K562 (cell line): ENCODE measurements at regions not wholly inside any gene's neighbourhood (a gene's known extent, or its start where the extent isn't known, plus 50 kb on each side); places are given as distances from the start of the nearest gene placed in this dataset.

ENCODE experiments used
- ATAC-seq: fragments of 200-7000 bp; cut with Tn5 transposase; 3 replicates; pipeline ENCODE4 v1.9.1; 2020; ENCODE audit warnings: moderate library complexity
- BruUV-seq: library from RNA; stranded (reverse); fragments of 400-500 nt; replicated peaks from 2 replicates; lab custom pipeline; 2021; lab: Mats Ljungman, UMichigan
- CTCF ChIA-PET: fragments of 300-600 bp; formaldehyde crosslinking; extraction: SDS; loops from one replicate; lab custom pipeline; 2021; ENCODE audit warnings: low intra/inter-chr PET ratio; lab: Yijun Ruan, JAX
- POLR2A ChIA-PET: fragments of 300-600, 350-650 bp; sonication (Branson Sonifier 250); formaldehyde crosslinking; extraction: SDS; loops from one replicate; lab custom pipeline; 2021; ENCODE audit warnings: antibody characterized with exemption, inconsistent platforms; lab: Yijun Ruan, JAX
- DNase-seq, 4 experiments: peaks; one replicate each; pipeline versions ENCODE4 v3.0.0 to v3.0.0-alpha.2; 2011 to 2018; ENCODE audit warnings: low spot score in 3 of 4, mixed read lengths in 3 of 4; ENCODE audit errors: extremely low read depth in 1 of 4
- FAIRE-seq: peaks from 2 replicates; lab custom pipeline; 2011; peaks lifted over from hg19 to GRCh38; lab: Jason Lieb, UNC
- H2AFZ ChIP-seq: 2 replicates; pipeline ENCODE4 v1.6.0; 2011; ENCODE audit warnings: low read depth, low read length, control low read depth, inconsistent platforms
- H3K27ac ChIP-seq: fragments of 200-600 bp; 3 replicates; pipeline ENCODE4 v1.8.0; 2011; ENCODE audit warnings: low read depth, mild to moderate bottlenecking, control low read depth, inconsistent platforms, low read length, moderate library complexity, mixed read lengths; ENCODE audit errors: extremely low read depth
- H3K27me3 ChIP-seq, 2 experiments: fragments of 300-600 bp in 1 of 2; 2 replicates in 1 of 2; 3 replicates in 1 of 2; pipeline versions ENCODE4 v1.6.0 to v1.8.0; 2011; ENCODE audit warnings: inconsistent platforms in 2 of 2, low read length in 2 of 2, mild to moderate bottlenecking in 1 of 2, mixed read lengths in 1 of 2, moderate library complexity in 1 of 2; ENCODE audit not compliant: control insufficient read depth in 2 of 2, insufficient read depth in 2 of 2
- H3K36me3 ChIP-seq: fragments of 300-600 bp; 3 replicates; pipeline ENCODE4 v1.8.0; 2011; ENCODE audit warnings: mild to moderate bottlenecking, low read length, inconsistent platforms; ENCODE audit not compliant: control insufficient read depth, insufficient read depth
- H3K4me1 ChIP-seq, 2 experiments: fragments of 200-600 bp in 1 of 2; replicated peaks in 1 of 2; 2 replicates in 1 of 2; 3 replicates in 1 of 2; pipeline versions ENCODE4 v1.5.1 to v1.8.0; 2011; ENCODE audit warnings: inconsistent platforms in 2 of 2, low read length in 2 of 2, mild to moderate bottlenecking in 1 of 2, mixed read lengths in 1 of 2, moderate library complexity in 1 of 2; ENCODE audit not compliant: control insufficient read depth in 2 of 2, insufficient read depth in 2 of 2
- H3K4me2 ChIP-seq: 2 replicates; pipeline ENCODE4 v1.6.1; 2011; ENCODE audit warnings: low read length, control low read depth, inconsistent platforms, mixed read lengths; ENCODE audit not compliant: insufficient read depth
- H3K4me3 ChIP-seq: fragments of 200-600 bp; sonication (generic), shearing (Covaris generic); 2 replicates; pipeline ENCODE4 v1.5.1; 2016; ENCODE audit warnings: control low read depth, inconsistent platforms
- H3K79me2 ChIP-seq: fragments of 200-600 bp; 3 replicates; pipeline ENCODE4 v1.8.0; 2011; ENCODE audit warnings: low read length, inconsistent platforms; ENCODE audit not compliant: control insufficient read depth, insufficient read depth
- H3K9ac ChIP-seq, 2 experiments: 2 replicates each; pipeline versions ENCODE4 v1.6.0 to v1.6.1; 2011; ENCODE audit warnings: low read depth in 2 of 2, low read length in 2 of 2, control low read depth in 1 of 2, inconsistent platforms in 1 of 2, mild to moderate bottlenecking in 1 of 2, mixed read lengths in 1 of 2; ENCODE audit not compliant: insufficient read depth in 1 of 2
- H3K9me1 ChIP-seq: one replicate; pipeline ENCODE4 v1.6.0; 2011; ENCODE audit warnings: inconsistent platforms, mild to moderate bottlenecking, low read length, moderate library complexity; ENCODE audit not compliant: control insufficient read depth, insufficient read depth
- H3K9me3 ChIP-seq: replicated peaks from 2 replicates; pipeline ENCODE4 v1.5.1; 2011; ENCODE audit warnings: low read depth, low read length, inconsistent platforms; ENCODE audit not compliant: control insufficient read depth, insufficient read depth
- H4K20me1 ChIP-seq: replicated peaks from 2 replicates; pipeline ENCODE4 v1.6.1; 2011; ENCODE audit warnings: low read length, inconsistent platforms, mixed read lengths; ENCODE audit not compliant: control insufficient read depth, insufficient read depth
- CEBPG ChIP-seq, 3 experiments: fragments of 200-800 bp in 1 of 3; sonication (Bioruptor generic) in 1 of 3; sonication (generic) in 1 of 3; formaldehyde crosslinking in 1 of 3; IDR thresholded peaks in 2 of 3; conservative IDR thresholded peaks in 1 of 3; 2 replicates each; pipeline versions ENCODE4 v1.6.1 to v1.8.0; 2016 to 2022; ENCODE audit warnings: missing compliant biosample characterization in 2 of 3, missing genetic modification characterization in 2 of 3, mild to moderate bottlenecking in 1 of 3, missing genetic modification reagents in 1 of 3
- CLOCK ChIP-seq: fragments of 250-450 bp; sonication (Bioruptor Pico); IDR thresholded peaks from 2 replicates; pipeline ENCODE4 v1.4.0; 2020; ENCODE audit warnings: mild to moderate bottlenecking, moderate library complexity, borderline replicate concordance
- HDAC6 ChIP-seq: IDR thresholded peaks from 2 replicates; pipeline ENCODE4 v1.6.1; 2012; ENCODE audit warnings: low read depth, mild to moderate bottlenecking, control low read depth, inconsistent platforms, low read length, moderate library complexity
- MTA3 ChIP-seq: fragments of 450-650 bp; formaldehyde crosslinking; IDR thresholded peaks from 2 replicates; pipeline ENCODE4 v1.6.1; 2017; ENCODE audit warnings: mild to moderate bottlenecking, borderline replicate concordance
- SIX5 ChIP-seq, 2 experiments: IDR thresholded peaks; 2 replicates each; pipeline ENCODE4 v1.6.1; 2011; ENCODE audit warnings: low read length in 2 of 2, borderline replicate concordance in 1 of 2, low read depth in 1 of 2, mild to moderate bottlenecking in 1 of 2, moderate library complexity in 1 of 2; ENCODE audit not compliant: insufficient read depth in 1 of 2
- SREBF1 ChIP-seq: fragments of 150-350 bp; IDR thresholded peaks from 2 replicates; pipeline ENCODE4 v1.6.1; 2014; ENCODE audit warnings: antibody characterized with exemption, low read depth, low read length, borderline replicate concordance
- YY1 ChIP-seq, 3 experiments: IDR thresholded peaks; 2 replicates each; pipeline ENCODE4 v1.6.1; 2011; ENCODE audit warnings: low read length in 2 of 3, mild to moderate bottlenecking in 2 of 3, moderate library complexity in 2 of 3, borderline replicate concordance in 1 of 3, control low read depth in 1 of 3, low read depth in 1 of 3; ENCODE audit not compliant: insufficient read depth in 3 of 3, insufficient replicate concordance in 2 of 3, control insufficient read depth in 1 of 3, insufficient read length in 1 of 3; ENCODE audit errors: extremely low read depth in 1 of 3
- ZNF583 ChIP-seq: fragments of 250-450 bp; sonication (Bioruptor Pico); IDR thresholded peaks from 2 replicates; pipeline ENCODE4 v1.4.0; 2020
- ZNF79 ChIP-seq: fragments of 250-450 bp; sonication (Bioruptor Pico); IDR thresholded peaks from 2 replicates; pipeline ENCODE4 v1.4.0; 2020; ENCODE audit warnings: low read depth, mild to moderate bottlenecking, moderate library complexity
- WGBS: fragments of 100-300 bp; shearing (Covaris generic); methylation state at CpG from one replicate; pipeline ENCODE4 v1.1.6; 2016; ENCODE audit warnings: low coverage, mixed read lengths; ENCODE audit not compliant: insufficient coverage; ENCODE audit errors: missing lambda C conversion rate; 5-methylcytosine and 5-hydroxymethylcytosine counted together
- in situ Hi-C: fragments of 300-500 bp; cut with MboI; formaldehyde crosslinking; loops from 4 replicates; pipeline ENCODE4 v1.15.0; 2018; ENCODE audit warnings: inconsistent platforms, mixed read lengths
- intact Hi-C: fragments of 100-400 bp; cut with micrococcal nuclease; formaldehyde crosslinking; loops from 2 replicates; pipeline ENCODE4 v1.14.2; 2022

- TF ChIP-seq YY1 (IDR thresholded peaks at IDR 0.05; ENCODE audit: borderline replicate concordance in 1 of 3, control insufficient read depth in 1 of 3, extremely low read depth in 1 of 3, insufficient read depth in 3 of 3, insufficient read length in 1 of 3, insufficient replicate concordance in 2 of 3, low read depth in 1 of 3, low read length in 2 of 3) (no peak), SIX5 (IDR thresholded peaks at IDR 0.05; ENCODE audit: borderline replicate concordance in 1 of 2, insufficient read depth in 1 of 2, low read depth in 1 of 2, low read length in 2 of 2) (no peak), SREBF1 (no peak), HDAC6 (no peak), ZNF79 (CRISPR knock-in tag) (no peak), CLOCK (CRISPR knock-in tag) (no peak)
- TF ChIP-seq, all 486 proteins: peak for 3
These were observed 392.2 kb downstream of the CDK5RAP2 start (continued) for GRCh38 chr9:120187758-120188157.

GRCh38 chr9:120186276-120186675 lies 393.7 kb downstream of the CDK5RAP2 start:
- no peak overlapping the region for H3K9ac ChIP-seq
- WGBS = 0% methylated on average over 3 of the region's 3 CpGs

More at GRCh38 chr9:120186276-120186675, 393.7 kb downstream of the CDK5RAP2 start:
- H2AFZ ChIP-seq = no peak overlapping the region
- BruUV-seq = no TSS peak
- H4K20me1 ChIP-seq = no peaks in the 10 kb centered on the region
- intact Hi-C loops (no loop called here), in situ Hi-C loops (no loop called here)
- no peaks in the 10 kb centered on the region for H3K4me1 ChIP-seq
- no peaks in the 10 kb centered on the region for H3K36me3 ChIP-seq
- H3K27me3 ChIP-seq = no peaks in the 10 kb centered on the region; a peak in 1 of 5 replicates
- no peak overlapping the region for H3K4me2 ChIP-seq
- H3K9me1 ChIP-seq = no peaks in the 10 kb centered on the region
- FAIRE-seq (no peak), ATAC-seq (no peak), DNase-seq (no peak)
- H3K9me3 ChIP-seq = no peaks in the 10 kb centered on the region
- POLR2A ChIA-PET = interaction anchor here (0.5 kb wide), 1 partner anchor 1381 kb away, joined by 3 read pairs; no protein-coding TSS in a partner anchor
- H3K79me2 ChIP-seq = no peaks in the 10 kb centered on the region
- no peak overlapping the region for H3K4me3 ChIP-seq
- CTCF ChIA-PET = no interaction called here
- no peak overlapping the region for H3K27ac ChIP-seq
- TF ChIP-seq ZNF583 (CRISPR knock-in tag) (no peak), CEBPG (CRISPR knock-in tag; IDR thresholded peaks at IDR 0.05) (no peak), CEBPG (tag; conservative IDR thresholded peaks at IDR 0.05 in 1 of 2, IDR thresholded peaks at IDR 0.05 in 1 of 2) (no peak), MTA3 (no peak)
